Germinal center (tissue), 1 donor: ENCODE measurements at regions not wholly inside any gene's neighbourhood (a gene's known extent, or its start where the extent isn't known, plus 50 kb on each side); places are given as distances from the start of the nearest gene placed in this dataset.

ENCODE experiments used
- DNase-seq: peaks from one replicate; pipeline ENCODE4 v3.0.0; 2012; ENCODE audit warnings: mixed read lengths, low spot score

DNA sequence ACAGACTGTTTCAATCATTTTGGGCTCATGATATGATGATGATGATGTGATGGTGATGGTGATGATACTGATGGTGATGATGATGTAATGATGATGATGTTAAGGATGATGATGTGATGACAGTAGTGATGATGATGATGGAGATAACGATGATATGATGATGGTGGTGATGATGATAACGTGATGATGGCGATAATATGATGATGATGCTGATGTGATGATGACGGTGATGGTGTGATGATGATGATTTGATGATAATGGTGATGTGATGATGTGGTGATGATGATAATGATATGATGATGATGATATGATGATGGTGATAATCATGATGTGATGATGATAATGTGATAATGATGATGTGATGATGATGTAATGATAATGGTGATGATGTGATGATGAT is 612.6 kb downstream of the AACS start:
- no peak for DNase-seq

DNA sequence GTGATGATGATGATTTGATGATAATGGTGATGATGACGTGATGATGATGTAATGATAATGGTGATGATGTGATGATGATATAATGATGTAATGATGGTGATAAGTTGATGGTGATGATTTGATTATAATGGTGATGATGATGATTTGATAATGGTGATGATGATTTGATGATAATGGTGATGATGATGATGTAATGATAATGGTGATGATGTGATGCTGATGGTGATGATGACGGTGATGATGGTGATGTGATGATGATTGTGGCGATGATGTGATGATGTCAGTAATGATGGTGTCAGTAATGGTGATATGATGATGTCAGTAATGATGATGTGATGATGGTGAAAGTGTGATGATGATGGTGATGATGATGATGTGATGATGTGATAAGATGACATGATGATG is 613.4 kb downstream of the AACS start:
- no peak for DNase-seq

DNA sequence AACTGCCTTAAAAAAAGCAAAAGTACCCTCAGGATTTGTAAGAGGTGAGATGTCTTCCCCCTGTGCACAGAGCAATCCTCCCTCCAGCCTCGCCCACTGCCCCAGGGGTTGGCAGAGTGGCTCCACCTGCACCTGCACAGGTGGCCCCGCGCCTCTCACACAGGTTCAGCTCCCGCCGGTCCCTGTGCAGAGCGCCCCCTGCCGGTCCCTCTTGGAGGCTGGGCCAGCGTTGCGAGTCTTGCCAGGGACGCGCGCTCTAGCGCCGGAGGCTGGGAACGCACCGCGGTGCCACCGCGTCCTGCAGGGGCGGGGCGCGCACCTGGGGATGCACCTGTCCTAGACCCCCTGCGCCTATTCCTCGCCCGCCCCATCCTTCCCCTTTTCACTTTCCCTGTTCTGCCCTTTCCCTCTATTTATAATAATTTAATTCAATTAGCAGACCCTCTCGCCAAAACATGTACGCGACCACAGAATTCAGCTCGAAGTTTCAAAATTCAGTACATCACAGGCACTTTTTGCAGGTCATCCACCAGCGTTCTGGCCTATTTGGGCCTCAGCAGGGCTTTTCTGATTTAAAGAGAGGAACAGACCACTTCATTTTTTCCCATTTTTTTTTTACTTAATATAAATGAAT is 618.6 kb downstream of the AACS start:
- DNase-seq, result peak; percentile 71

DNA sequence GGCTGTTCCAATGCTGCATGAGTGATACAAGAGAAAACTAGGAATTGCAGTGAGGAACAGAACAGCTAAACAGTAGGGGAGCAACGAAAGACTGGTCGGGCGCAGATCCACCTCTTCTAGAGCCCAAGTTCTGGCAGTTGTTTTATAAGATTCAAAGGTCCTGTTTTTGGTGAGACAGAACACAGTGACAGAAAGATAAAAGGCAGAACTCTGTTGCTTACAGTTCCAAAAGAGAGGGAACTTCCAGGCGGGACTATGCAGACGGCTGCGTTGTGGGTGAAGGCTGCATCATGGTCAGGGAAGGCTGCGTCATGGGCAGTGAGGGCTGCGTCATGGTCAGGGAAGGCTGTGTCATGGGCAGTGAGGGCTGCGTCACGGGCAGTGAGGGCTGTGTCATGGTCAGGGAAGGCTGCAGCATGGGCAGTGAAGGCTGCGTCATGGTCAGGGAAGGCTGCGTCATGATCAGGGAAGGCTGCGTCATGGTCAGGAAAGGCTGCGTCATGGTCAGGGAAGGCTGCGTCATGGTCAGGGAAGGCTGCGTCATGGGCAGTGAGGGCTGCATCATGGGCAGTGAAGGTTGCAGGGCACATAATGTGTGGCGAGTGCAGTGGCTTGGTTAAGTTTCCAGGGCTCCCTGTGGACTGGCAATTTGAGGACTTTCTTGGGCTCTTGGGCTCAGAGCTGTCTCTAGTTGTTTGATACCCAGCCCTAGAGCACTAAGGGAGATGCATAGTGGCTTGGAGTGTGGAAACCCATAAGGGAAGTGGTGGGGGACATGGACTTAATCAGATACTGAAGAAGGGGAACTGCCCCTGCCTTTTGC is 619.9 kb downstream of the AACS start:
- DNase-seq, result no peak

DNA sequence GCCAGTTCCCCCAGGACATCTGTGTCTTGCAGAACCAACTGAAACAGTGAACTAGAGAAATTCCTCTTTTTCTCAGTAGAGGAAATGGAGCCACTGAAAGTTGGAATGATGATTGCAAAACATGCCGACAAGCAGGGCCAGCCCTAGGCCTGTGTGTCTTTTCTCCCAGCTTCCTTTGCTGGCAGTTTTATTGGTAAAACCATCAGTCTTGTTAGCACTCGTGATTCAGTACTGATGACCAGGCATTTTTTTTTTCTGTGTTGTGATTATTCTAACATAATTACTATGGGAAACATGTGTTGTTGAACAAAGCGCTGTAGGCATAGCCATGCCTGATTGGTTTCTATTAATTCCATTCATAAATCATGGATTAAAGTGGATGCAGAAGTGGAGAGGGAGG is 620.7 kb downstream of the AACS start:
- no peak for DNase-seq

DNA sequence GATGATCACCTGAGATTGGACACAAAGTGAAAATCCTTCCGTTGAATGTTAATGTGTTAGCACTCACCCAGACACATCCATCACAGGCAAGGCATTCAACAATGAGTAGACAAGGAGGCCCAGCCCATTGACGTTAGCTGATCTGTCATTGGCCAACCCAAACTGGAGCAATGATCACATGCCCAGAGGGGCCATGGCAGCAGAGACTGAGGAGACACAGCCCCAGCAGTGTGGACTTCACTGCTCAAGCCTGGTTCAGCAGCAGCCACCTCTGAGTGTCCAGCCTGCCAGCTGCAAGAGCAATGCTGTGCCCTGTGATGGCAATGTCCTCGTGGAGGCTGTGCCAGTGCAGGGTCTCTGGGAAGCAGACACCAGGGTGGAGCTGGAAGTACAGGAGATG is 622.2 kb downstream of the AACS start:
- DNase-seq, result no peak

DNA sequence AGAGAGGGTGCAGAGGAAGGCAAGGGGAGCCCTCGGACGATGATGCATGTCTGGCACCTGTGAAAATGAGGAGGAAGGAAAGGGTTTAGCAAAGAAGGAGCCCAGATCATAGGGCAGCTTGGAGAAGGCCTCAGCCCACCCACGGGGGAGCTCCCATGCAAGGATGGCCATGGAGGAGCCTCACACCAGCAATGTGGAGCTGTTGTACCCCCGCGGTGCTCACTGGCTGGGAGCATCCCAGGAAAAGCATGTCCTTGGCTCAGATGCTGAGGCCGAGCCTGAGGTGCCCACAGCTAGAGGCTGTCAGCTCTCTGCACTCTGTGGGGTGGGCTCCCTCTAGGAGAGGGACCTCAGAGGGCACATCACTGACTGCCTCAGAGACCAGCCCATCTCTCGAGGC is 622.6 kb downstream of the AACS start:
- DNase-seq, result no peak

DNA sequence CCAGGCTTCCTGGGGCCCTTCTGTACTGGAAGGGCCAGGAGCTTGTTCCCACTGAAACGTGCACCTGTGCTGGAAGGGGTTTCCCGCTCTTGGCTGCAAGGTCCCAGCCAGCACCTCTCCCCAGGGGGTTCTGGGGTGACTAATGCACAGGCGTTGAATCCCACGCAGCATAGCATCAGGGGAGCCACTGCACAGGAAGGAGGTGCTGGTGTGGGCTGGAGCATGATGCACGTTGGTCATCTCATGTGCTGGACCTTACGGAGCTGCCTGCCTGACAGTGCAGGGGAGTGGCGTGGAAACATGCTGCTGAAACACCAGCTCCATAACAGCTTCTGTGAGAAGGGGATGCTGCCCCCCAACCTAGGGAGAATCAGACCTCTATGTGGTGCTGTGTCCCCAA is 623.0 kb downstream of the AACS start:
- no peak for DNase-seq

DNA sequence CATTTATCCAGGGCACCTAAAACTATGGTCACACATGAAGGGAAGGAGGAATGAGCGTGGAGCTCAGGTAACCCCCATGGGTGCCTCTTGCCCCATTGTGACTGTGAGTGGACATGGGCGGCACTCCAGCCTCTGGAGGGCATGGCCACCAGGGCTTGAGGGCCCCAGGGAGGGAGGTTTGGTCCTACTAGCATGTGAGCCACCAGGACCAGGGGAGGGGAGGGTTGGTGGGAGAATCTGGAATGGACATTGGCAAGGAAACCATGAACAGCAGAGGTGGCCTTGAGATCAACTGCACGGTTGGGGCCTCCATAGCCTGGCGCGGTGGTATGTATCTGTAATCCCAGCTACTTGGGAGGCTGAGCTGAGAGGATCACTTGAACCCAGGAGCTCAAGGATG is 623.6 kb downstream of the AACS start:
- DNase-seq, result no peak

DNA sequence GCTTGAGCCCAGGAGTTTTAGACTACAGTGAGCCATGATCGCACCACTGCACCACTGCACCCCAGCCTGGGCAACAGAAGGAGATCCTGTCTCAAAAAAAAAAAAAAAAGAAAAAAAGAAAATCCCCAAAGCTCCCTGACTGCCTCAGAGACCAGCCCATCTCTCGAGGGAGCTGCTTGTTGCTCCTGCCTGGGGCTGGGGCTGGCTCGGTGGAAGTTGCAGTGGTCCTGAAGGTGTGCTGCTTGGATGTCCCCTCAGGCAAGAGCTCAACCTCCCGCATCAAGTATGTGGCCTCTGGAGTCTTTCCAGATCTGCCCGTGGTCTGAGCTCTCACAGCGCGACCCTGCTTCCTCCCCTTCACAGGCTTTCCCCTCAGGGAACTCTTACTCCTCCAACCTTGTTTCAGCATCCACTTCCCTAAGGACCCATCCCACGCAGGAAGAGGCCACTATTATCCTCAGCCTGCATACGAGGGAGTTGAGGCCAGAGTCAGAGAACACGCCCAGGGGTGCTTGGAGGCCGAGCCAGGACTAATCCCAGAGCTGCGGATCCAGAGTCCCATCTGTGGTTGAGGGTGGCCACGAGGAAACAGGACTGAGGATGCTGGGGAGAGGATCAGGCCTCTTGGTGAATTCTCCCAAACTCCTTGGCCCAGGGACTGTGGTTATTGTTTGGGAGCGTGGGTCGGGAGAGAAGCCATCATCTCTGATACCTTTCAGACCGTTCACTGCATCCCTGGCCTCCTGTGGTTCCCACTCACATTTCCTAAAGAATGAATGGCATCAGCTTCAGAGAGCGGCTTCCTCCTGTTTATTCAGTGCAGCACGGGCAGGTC is 624.6 kb downstream of the AACS start:
- no peak for DNase-seq

DNA sequence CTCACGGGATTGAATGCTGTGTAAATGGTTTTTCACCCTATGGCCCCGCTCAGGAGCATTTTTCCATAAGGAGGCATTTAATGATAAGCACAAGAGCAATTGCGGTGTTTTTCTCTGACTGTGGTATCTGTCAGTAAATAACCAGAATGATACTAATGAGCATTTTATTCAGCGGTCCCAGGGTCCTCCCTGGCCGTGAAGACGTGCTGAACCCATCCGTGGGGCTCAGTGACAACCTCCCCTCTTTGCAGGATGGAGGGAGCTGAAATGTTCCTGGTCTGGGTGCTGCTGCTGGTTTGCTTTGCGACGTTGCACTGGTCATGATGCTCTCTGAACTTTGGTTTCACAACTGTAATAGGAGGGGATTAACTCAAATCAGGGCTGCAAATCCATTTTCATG is 625.6 kb downstream of the AACS start:
- no peak for DNase-seq

DNA sequence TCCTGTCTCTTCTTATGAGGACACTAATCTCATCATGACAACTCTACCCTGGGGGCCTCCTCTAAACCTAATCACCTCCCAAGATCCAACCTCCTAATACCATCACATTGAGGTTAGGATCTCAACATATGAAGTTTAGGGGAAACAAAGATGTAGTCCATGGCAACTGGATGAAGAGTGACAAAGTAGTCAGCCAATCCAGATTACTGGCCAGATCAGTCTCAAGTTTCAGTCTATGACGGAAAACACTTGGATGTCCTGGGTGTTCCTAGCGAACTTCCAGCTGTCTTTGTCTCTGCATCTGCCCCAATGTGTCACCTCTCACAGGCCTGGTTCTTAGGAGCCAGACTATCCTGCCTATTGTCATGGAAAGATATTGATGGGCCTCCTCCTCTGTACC is 630.8 kb downstream of the AACS start:
- no peak for DNase-seq

DNA sequence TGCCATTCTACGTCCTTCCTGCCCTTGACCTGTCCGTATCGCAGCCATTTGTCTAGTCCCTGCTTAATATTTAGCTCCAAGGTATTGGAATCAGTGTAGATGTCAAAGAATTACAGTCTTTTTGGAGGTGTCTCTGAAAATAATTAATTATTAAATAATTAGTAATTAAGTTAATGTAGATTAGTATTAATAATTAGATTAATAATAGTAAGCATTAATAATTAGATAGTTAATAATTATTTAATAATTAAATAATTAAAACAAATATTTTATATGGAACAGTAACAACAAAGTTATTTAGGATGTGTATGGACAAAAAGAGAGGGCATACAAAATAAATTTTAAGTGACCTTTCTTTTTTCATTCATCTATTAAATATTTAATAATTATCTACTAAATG is 639.6 kb downstream of the AACS start:
- DNase-seq, result no peak

DNA sequence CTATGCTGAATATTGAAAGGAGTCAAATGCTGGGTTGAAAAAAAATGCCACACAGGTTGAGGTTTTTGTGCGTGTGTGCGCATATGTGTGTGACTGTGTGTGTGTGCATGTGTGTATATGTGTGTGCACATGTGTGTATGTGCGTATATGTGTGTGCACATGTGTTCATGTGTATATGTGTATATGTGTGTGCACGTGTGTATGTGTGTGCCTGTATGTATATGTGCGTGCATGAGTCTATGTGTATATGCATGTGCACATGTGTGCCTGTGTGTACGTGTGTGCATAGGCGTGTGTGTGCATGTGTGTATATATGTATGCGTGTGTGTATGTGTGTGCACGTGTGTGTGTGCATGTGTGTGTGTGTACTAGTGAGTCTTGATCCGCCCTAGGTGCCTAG is 655.7 kb downstream of the AACS start:
- DNase-seq, result no peak

DNA sequence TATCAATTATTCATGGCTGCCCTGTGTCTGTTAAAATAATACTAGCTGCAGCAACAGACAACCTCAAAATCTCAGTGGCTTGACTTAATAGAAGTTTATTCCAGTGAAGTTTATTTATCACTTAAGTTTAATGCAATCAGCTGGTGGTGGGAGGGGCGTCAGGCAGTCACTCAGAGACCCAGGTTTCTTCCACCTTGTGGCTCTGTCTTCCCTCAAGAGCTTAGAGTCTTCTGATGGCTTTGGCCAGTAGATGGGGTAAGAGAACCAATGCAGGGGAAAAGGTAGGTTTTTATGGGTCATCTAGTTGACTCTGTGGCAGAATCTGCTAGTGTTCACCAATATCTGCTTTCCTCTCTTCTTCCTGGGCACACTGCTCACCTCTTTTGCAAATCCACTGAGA is 668.9 kb downstream of the AACS start:
- no peak for DNase-seq

DNA sequence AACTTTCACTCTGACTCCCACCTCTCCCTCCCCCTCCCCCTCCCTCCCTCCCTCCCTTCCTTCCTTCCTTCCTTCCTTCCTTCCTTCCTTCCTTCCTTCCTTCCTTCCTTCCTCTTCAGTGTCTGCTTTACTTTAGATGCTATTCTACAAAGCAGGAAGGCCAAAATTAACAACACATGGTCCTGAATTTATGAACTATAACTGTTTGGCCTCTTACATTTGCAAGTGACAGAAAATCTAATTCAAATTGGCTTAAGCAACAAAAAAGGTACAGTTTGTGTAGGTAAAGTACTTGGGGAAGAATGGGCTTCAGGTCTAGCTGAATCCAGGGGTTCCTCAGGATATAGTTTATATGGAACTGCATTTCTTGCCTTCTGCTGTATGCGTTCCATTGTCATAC is 673.0 kb downstream of the AACS start:
- DNase-seq, result no peak

DNA sequence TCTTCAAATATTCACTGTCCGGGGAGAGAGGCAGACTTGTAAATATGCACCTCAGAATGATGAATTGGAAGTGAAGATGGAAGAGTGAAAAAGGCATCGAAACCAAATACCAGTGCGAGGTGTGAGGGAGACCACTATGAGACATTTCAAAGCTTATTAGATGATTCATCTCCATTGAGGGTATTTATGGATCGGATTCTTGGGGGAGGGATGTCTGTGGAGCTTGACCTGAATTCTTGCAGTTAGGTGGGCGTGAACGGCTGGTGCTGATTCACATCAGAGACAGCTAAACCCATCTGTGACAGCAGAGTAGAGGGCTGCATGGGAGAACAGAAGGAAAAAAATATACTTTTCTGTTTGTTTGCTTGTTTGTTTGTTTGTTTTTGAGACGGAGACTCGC is 677.2 kb downstream of the AACS start:
- no peak for DNase-seq

DNA sequence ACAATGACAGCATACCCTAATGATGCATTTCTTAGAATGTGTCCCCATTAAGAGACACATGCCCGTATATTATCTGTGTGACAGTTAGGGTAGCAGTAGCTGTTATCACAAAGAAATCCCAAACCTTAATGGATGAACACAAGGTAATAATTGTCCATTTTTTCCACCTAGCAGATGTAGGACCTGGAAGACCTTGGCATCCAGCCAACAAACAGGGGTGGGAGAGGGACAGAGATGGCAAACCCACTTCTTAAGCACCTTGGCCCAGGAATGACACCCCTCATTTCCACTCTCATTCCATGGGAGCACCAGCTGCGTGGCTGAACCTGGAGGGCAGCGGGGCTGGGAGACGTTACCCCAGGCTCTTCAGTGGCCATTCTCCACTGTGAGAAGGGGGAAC is 679.0 kb downstream of the AACS start:
- no peak for DNase-seq

DNA sequence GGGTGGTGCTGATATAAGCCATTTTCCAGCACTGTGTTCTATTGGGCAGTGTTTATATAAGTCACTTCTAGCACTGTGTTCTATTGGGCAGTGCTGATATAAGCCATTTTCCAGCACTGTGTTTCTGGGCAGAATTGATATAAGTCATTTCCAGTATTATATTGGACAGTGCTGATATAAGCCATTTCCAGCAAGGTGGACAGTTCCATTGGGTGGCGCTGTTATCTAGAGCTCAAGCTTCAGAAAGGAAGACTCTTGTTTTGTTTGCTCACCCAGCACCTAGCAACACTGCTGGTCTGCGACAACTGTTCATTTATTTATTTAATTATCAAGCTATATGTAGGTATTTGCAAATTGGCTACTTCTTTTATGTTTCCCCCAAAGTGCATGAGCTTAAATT is 690.3 kb downstream of the AACS start:
- no peak for DNase-seq

DNA sequence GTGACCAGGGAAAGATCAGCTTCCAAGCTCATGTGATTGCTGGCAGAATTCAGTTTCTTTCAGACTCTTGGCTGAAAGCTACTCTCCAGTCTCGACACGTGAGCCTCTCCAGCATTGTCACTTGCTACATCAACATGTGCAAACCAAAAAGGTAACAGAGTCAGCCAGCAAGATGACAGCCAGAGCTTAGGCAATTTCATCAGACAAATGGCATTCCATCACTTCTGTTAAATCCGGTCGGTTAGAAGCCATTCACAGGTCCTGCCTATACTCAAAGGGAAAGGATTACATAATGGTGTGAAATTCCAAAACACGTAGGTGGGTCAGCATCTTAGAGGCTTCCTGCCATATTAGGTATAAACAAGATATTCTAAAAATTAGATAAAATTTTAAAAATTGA is 700.9 kb downstream of the AACS start:
- no peak for DNase-seq

DNA sequence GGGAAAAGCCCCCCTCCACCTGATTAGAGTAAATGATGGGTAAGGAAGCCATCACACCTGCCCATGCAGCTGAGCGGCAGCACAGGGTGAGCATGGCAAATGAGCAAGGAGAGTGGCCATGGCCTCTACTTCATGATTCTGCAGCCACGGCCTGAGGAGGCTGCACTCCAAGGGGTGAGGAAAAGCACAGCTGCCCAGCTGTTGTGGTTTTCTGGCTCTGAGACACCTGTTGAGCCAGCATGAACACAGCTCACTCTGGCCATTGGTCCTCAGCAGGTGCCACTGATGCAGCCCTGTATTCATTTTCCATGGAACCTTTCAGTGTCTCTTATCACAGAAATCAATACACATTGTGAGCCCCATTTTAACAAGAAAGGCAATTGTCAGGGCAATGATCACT is 707.2 kb downstream of the AACS start:
- DNase-seq, result no peak

DNA sequence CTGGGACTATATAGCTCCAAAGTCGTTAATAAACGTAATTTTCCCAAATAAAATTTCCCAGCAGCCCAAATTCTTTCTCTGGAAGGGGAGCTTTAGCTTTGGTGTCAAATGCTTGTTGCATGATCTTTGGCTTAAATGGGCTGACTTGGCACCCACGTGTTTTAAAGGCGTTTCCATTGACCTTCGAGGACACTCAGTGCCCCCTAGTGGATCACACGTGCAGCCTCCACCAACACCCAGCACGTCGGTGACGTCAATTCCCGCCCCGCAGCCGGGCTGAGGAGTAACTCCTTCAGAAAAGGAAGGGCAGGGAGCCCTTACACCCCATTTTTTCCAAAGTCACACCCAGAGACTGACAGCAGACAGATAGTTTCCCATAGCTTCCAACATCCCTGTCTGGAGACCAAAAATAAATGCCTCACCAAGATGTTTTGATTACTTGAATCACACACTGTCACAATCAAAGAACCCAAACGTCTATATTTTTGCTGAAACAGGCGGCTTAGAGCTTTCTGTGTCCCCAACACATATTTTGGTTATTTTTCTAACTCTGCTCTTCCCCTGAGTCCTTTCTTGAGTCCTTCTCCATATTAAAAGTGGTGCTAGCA is 707.9 kb downstream of the AACS start:
- DNase-seq, result peak; percentile 71

DNA sequence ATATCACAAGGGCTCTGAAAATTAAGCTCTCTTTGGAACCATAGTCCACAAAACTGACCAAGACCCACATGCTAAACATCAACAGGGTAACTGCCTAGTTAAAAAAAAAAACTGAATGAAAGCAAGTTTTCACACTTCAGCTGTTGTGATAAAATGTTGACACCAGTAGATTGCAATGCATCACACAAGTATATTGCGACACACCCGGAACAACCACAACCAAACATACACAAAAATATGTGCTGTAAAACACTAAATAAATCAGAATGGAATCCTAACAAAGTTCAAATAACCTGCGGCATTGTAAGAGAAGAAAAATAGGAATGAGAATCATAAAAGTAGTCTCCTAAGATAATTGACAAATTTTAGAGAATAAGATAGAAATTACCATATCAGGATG is 710.3 kb downstream of the AACS start:
- no peak for DNase-seq
